Breast epithelium (tissue), 3 donors: ENCODE measurements at regions not wholly inside any gene's neighbourhood (a gene's known extent, or its start where the extent isn't known, plus 50 kb on each side); places are given as distances from the start of the nearest gene placed in this dataset.

ENCODE experiments used
- CTCF ChIP-seq, 3 donors: fragments of 450-650 bp; IDR thresholded peaks; one replicate each; pipeline ENCODE4 v1.5.1; 2016 to 2017; ENCODE audit warnings: antibody characterized with exemption in 3 of 3, mild to moderate bottlenecking in 3 of 3, moderate library complexity in 3 of 3
- POLR2A ChIP-seq: fragments of 450-650 bp; IDR thresholded peaks from one replicate; pipeline ENCODE4 v1.6.1; 2016; ENCODE audit warnings: antibody characterized with exemption, mild to moderate bottlenecking, moderate library complexity
- POLR2AphosphoS5 ChIP-seq, 3 donors: sonication (generic); formaldehyde crosslinking; IDR thresholded peaks; one replicate each; pipeline ENCODE4 v1.6.1; 2017; ENCODE audit warnings: antibody characterized with exemption in 3 of 3

- TF ChIP-seq POLR2A = no peak
- TF ChIP-seq CTCF (IDR thresholded peaks at IDR 0.05) = no peak
- TF ChIP-seq POLR2AphosphoS5 (IDR thresholded peaks at IDR 0.05) = no peak
Measured at GRCh38 chr2:234671716-234672115, 174.8 kb upstream of the ARL4C start.
